ENCODE measurements at regions not wholly inside any gene's neighbourhood (a gene's known extent, or its start where the extent isn't known, plus 50 kb on each side); places are given as distances from the start of the nearest gene placed in this dataset.

DNA sequence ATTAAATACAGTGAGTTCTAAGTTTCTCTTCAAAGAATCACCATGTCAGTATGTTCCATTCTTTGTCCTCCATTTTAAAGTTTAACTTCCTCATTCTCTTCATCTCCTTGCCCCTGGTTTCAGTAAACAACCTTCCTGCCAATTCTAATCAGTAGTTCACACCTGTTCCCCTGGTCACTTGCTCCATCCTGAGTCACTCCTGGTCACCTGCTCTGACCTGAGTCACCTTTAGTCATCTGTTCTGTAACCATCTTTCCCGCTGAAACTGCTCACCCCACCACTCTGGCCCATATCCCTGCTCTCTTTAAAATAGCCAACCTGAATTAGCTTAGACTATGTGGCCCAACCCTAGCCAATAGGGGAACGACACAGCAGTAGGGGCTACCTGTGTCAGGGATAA is 1447.4 kb upstream of the TMEM132C start:
- Mint-ChIP-seq H3K9me3 (peaks cover 32% of the 10 kb centered on the region), H3K27me3 (no peaks in the 10 kb centered on the region), H3K27ac (no peak overlapping the region), H3K4me1 (no peaks in the 10 kb centered on the region), H3K36me3 (ENCODE audit: low read depth) (no peaks in the 10 kb centered on the region), H3K4me3 (no peak overlapping the region)
- no peak for ATAC-seq
- DNase-seq = no peak

DNA sequence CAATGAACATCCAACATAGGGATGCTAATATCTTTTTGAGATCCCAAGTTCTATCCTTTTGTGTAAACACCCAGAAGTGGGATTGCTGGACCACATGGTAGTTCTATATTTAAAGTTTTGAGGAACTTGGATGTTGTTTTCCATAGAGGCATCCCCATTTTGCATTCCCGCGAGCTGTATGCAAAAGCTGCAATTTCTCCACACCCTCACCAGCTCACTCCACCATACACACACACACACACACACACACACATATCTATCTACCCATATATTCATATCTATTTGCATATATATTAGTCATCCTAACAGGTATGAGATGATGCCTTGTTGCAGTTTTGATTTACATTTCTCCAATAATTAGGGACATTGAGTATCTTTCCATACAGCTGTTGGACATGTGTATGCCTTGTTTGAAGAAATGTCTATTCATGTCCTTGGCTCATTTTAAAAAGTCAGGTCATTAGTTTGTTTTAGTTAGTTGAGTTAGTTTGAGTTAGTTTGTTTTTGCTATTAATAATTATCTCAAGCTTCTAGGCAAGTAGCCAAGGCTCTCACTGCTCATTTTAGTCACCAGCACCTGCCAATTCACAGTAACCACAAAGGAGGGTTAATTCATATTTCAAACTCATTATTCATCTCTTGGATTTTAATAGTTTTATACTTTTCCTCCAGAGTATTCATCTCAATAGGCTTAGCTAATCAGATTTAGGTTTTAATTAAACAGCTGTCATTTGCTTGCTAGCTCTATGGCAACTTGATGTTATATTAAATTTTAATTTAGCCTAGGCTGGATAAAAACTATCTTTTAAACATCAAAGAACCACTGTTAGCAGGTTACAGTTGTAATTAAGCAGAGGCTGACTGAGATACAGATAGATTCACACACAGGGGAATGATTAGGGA is 1435.9 kb upstream of the TMEM132C start:
- peaks cover 18% of the 10 kb centered on the region for H3K9me3 Mint-ChIP-seq
- peaks cover 15% of the 10 kb centered on the region for H3K27me3 Mint-ChIP-seq
- H3K27ac Mint-ChIP-seq = no peak overlapping the region
- ATAC-seq (no peak), DNase-seq (no peak)
- no peaks in the 10 kb centered on the region for H3K36me3 Mint-ChIP-seq (ENCODE audit: low read depth)
- H3K4me3 Mint-ChIP-seq = no peak overlapping the region
- H3K4me1 Mint-ChIP-seq = no peaks in the 10 kb centered on the region

DNA sequence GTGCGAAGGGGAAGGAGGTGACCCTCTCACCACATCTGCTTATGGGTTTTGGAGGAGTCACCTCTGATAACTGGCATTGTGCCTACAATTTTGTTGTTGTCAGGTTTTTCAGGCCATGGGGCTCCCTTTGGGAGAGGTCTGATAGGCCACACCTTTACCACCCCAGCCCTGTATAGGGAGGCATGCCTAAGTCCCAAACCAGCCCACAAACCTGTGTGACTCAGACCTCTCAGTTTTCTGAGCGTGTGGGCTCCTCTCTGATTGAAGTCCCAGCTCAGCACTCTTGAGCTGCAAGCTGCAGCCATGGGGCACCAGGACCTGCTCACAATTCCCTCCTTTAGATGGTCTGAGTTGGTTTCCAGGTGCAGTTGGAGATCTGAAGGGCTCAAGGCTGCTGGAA is 1429.3 kb upstream of the TMEM132C start:
- DNase-seq (no peak), ATAC-seq (no peak)
- Mint-ChIP-seq H3K27ac (no peak overlapping the region), H3K27me3 (peaks cover 11% of the 10 kb centered on the region), H3K9me3 (peaks cover 22% of the 10 kb centered on the region), H3K36me3 (ENCODE audit: low read depth) (no peaks in the 10 kb centered on the region), H3K4me3 (no peak overlapping the region), H3K4me1 (no peaks in the 10 kb centered on the region)

DNA sequence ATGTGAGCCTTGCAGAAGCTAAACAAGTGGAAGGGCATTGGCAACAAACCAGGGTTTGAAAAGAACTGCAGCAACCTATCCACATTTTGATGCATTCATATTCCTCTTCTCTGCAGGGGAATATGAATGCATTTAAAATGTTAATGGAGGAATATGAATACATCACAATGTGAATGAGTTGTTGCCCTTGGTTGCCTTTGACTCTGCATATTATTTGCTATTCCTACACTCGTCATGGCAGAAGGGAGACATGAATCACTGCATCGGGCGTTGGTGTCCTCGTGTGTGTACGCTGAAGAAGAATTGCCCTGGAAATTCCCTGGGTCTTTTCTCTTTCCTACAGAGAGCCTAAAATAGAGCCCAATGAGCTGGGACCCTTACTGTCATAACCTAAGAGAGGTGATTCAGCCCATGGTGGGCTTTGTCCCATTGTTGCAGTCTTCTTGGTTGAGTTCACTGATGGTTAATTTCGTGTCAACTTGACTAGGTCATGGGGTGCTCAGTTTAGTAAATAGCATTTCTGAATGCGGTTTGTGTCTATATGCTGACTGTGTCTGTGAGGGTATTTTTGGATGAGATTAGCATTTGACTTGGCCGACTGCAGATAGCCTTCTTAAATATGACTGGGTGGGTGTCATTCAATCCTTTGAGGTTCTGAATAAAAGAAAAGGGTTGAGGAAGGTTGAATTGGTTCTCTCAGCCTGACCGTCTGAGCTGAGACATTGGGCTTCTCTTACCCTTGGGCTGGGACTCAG is 1422.9 kb upstream of the TMEM132C start:
- no peak overlapping the region for H3K4me3 Mint-ChIP-seq
- no peaks in the 10 kb centered on the region for H3K36me3 Mint-ChIP-seq (ENCODE audit: low read depth)
- no peaks in the 10 kb centered on the region for H3K4me1 Mint-ChIP-seq
- H3K27ac Mint-ChIP-seq = no peak overlapping the region
- no peaks in the 10 kb centered on the region for H3K9me3 Mint-ChIP-seq
- ATAC-seq (no peak), DNase-seq (no peak)
- H3K27me3 Mint-ChIP-seq = no peaks in the 10 kb centered on the region

DNA sequence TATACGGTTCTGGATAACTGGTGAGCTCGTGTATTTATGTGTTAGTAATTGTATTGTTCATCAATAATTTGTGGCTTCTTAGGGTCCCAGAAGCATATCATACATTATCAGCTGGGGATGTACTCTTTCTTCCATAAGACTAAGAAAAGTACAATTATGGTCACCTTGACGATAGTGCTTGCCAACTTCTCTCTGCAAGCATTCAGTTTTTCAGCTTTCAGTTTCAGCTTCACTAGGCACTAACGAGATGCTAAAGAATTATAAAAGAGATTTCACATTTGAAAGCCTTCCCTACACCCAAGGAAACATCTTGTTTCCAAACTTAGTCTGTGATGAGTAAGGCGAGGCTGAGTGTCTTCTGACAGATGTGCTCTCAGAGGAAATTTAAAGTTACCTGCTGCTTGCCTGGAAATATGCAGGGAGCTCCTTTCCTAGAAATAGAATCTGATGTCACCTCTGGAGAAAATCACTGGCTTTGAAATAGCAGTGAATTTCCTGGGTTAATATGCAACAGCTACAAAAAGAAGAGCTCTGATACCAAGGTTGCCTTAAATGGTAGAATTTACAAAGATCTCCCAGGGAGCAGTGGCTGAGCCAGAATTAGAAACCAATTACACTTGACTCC is 1419.9 kb upstream of the TMEM132C start:
- Mint-ChIP-seq H3K27me3 (no peaks in the 10 kb centered on the region), H3K27ac (no peak overlapping the region), H3K4me1 (no peaks in the 10 kb centered on the region), H3K4me3 (no peak overlapping the region), H3K9me3 (no peaks in the 10 kb centered on the region), H3K36me3 (ENCODE audit: low read depth) (no peaks in the 10 kb centered on the region)
- DNase-seq = no peak
- ATAC-seq = no peak

DNA sequence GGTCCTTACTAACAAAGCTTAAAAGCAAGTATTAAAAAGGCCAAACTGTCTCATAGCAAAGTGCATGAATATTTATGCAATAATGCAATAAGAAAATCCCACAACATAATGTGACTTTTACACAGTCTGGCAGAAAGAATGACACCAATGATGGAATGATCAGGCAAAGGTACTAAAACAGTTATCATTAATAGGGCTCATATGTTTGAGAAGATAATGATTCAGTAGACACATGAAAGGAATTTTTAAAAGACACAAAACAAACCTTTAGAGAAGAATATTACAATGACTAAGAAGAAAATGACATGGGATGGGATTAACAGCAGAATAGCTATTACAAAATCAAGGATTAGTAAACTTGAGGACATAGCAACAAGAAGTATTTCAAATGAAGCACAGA is 1411.2 kb upstream of the TMEM132C start:
- Mint-ChIP-seq H3K9me3 (peaks cover 4% of the 10 kb centered on the region), H3K27me3 (peaks cover 2% of the 10 kb centered on the region)

DNA sequence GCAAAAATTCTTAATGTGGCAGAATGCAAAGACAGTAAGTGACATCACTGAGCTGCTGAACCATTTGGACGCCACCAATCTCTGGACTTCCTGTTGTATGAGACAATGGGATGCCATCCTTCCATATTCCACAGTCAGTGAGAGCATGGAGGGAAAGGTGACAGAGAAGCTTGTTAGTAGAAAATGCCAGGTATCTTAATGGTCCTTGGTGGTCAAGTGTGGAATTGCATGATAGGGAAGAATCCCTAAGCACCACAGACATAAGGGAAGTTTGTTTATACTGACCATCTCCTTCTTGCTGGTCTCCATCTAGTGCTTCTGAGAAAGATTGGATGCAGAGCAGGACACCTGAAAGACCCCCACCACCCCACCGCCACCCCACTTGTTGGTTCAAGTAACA is 1410.0 kb upstream of the TMEM132C start:
- Mint-ChIP-seq H3K4me1 (no peaks in the 10 kb centered on the region), H3K27me3 (peaks cover 2% of the 10 kb centered on the region), H3K4me3 (no peak overlapping the region), H3K27ac (no peak overlapping the region), H3K9me3 (peaks cover 4% of the 10 kb centered on the region), H3K36me3 (ENCODE audit: low read depth) (no peaks in the 10 kb centered on the region)
- ATAC-seq (no peak), DNase-seq (no peak)

More for the DNA sequence above, 1411.2 kb upstream of the TMEM132C start:
- H3K27ac Mint-ChIP-seq = no peak overlapping the region
- no peaks in the 10 kb centered on the region for H3K4me1 Mint-ChIP-seq
- no peaks in the 10 kb centered on the region for H3K36me3 Mint-ChIP-seq (ENCODE audit: low read depth)
- ATAC-seq (no peak), DNase-seq (no peak)
- no peak overlapping the region for H3K4me3 Mint-ChIP-seq

DNA sequence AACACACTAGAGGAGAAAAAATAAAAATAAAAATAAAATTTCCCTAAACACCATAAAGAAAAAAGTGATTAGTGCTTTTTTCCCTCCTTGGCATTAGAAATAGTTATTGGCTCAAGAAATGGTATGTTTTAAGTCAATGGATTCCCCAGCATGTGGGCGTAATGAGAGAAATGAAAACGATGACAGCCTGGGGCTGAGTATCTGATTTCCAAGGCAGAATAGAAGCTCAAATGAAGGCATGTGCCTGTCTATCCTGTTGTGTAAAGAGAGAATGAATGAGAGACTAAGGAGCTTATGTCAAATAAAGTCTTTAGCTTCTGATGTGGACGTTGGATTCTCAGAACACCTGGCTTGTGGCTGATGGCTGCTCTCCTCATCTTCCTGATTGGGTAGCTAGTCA is 1408.4 kb upstream of the TMEM132C start:
- Mint-ChIP-seq H3K36me3 (ENCODE audit: low read depth) (no peaks in the 10 kb centered on the region), H3K27ac (no peak overlapping the region), H3K4me3 (no peak overlapping the region), H3K27me3 (peaks cover 2% of the 10 kb centered on the region), H3K4me1 (no peaks in the 10 kb centered on the region), H3K9me3 (peaks cover 4% of the 10 kb centered on the region)
- DNase-seq = no peak
- no peak for ATAC-seq

DNA sequence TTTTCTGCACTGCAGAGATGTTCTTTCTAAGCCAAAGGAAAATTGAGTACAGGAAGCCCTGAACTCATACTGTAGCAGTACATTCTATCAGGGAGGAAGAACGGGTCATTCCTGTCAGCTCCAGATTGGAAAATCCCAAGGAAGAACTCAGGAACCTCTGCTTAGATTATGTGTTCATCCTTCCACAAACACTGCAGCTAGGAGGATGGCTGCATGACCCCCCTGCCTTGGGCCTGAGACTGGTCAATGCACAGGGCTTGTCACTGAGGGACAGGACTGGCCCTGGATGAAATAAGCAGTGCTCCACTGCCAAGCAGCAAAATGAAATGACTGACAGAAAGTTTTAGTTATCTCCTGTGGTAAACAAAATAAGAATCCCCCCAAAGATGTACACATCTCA is 1406.8 kb upstream of the TMEM132C start:
- no peak for ATAC-seq
- no peak for DNase-seq
- H3K9me3 Mint-ChIP-seq = peaks cover 4% of the 10 kb centered on the region
- no peak overlapping the region for H3K4me3 Mint-ChIP-seq
- H3K36me3 Mint-ChIP-seq (ENCODE audit: low read depth) = no peaks in the 10 kb centered on the region
- no peaks in the 10 kb centered on the region for H3K4me1 Mint-ChIP-seq
- no peak overlapping the region for H3K27ac Mint-ChIP-seq
- peaks cover 2% of the 10 kb centered on the region for H3K27me3 Mint-ChIP-seq

DNA sequence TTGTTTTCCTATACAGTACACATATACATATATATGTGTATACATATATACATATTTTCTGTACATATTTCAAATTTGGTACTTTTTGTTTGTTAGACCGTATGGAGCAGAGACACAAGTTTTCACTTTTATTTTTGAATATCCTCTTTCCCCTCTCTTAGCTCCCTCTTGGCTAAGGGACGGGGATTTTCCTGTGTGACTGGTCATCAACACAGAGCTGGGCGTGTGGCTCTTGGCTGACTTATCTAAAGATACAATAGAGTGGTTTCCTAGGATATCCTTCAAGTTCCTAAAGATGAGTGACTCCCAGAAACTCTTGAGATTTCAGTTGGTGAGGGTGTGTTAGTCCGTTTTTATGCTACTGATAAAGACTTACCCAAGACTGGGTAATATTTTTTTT is 1404.5 kb upstream of the TMEM132C start:
- Mint-ChIP-seq H3K4me3 (no peak overlapping the region), H3K9me3 (peaks cover 9% of the 10 kb centered on the region), H3K27me3 (peaks cover 2% of the 10 kb centered on the region), H3K36me3 (ENCODE audit: low read depth) (no peaks in the 10 kb centered on the region), H3K27ac (no peak overlapping the region), H3K4me1 (no peaks in the 10 kb centered on the region)
- DNase-seq (no peak), ATAC-seq (no peak)

DNA sequence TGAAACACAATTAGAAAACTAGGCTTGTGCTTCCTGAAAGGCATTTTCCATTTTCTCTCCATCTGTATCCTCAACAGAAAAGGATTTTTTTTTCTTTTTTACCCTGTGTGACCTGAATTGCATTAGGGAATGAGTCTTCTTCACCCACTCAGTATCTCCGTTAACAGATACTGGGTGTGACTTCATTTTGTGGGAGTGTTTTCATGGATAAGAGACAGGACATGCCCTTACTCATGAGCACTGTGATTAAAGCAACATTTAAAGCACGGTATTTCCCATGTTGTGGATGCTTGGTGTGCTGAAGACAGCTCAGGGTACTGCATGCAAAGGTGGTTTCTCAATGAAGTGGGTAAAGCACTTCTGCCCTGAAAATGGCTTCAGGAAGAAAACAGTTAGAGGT is 1397.3 kb upstream of the TMEM132C start:
- Mint-ChIP-seq H3K36me3 (ENCODE audit: low read depth) (no peaks in the 10 kb centered on the region), H3K4me3 (no peak overlapping the region), H3K9me3 (peaks cover 5% of the 10 kb centered on the region), H3K27me3 (peaks cover 2% of the 10 kb centered on the region), H3K27ac (no peak overlapping the region), H3K4me1 (no peaks in the 10 kb centered on the region)
- ATAC-seq = no peak
- no peak for DNase-seq

DNA sequence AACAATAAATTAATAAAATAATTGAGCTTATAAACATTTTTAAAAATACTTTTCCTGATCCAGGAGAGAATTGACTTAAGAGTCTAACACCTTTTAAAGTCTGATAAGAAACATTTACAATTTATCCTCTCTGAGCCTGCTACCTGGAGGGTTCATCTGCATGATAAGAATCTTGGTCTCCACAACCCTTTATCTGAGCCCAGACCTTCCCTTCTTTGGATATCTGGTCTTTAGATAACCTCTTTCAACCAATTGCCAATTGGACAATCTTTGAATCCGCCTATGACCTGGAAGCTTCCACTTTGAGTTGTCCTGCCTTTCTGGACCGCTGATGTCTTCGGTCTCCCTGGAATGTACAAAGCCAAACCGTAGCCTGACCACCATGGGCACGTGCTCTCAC is 1393.3 kb upstream of the TMEM132C start:
- ATAC-seq = no peak
- no peak overlapping the region for H3K27ac Mint-ChIP-seq
- H3K36me3 Mint-ChIP-seq (ENCODE audit: low read depth) = no peaks in the 10 kb centered on the region

DNA sequence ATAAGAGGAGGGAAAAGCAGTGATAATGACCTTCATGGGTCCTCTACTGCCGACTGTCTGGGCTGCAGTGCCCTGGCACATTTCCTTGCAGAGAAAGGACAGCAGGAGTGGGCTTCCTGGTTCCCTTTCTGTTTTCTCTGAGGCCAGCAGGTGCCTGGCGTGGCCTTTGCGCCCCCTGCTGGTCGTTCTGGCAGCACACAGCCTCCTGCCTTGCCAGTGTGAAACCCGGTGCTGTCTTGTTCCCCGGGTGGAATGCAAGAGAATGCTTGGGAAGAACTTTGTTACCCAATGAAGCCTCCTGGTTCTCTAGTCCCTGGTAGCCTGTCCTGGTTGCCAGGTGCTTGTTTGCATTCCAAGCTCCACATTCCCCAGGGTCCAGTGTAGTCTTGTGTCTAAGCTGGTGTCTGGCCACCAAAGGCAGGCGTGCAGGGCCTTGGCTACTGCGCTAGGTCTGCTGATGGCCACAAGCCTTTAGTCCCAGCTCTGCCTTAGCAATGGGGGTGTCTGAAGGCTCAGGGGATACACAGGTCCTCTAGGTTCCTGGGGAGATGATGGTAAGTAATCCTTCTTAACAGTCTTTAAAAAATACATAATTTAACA is 1392.4 kb upstream of the TMEM132C start:
- ATAC-seq (peak; percentile 57), DNase-seq (peak; percentile 66)
- H3K27ac Mint-ChIP-seq = no peak overlapping the region
- H3K9me3 Mint-ChIP-seq = no peaks in the 10 kb centered on the region
- H3K4me1 Mint-ChIP-seq = no peaks in the 10 kb centered on the region
- peaks cover 2% of the 10 kb centered on the region for H3K27me3 Mint-ChIP-seq
- H3K4me3 Mint-ChIP-seq = no peak overlapping the region
- no peaks in the 10 kb centered on the region for H3K36me3 Mint-ChIP-seq (ENCODE audit: low read depth)

More for the DNA sequence above, 1393.3 kb upstream of the TMEM132C start:
- DNase-seq = no peak
- Mint-ChIP-seq H3K4me3 (no peak overlapping the region), H3K9me3 (no peaks in the 10 kb centered on the region), H3K27me3 (peaks cover 2% of the 10 kb centered on the region), H3K4me1 (no peaks in the 10 kb centered on the region)

DNA sequence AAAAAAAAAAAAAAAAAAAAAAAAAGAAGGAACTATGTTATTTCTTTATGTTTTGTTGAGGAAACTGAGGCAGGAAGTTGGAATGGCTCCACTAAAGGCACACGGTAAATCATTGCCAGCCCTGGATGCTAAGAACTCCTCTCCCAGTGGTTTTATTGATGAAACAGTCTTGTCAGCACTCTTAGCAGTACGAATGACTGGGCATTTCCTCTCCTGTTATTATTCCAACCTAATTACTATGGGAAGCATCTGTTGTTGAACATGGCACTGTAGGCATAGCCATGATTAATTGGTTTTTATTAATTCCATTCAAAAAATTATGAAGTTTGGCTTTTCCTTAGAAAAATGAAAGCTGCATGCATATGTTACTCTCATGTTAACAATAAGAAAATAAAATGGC is 1387.1 kb upstream of the TMEM132C start:
- H3K36me3 Mint-ChIP-seq (ENCODE audit: low read depth) = no peaks in the 10 kb centered on the region
- H3K4me3 Mint-ChIP-seq = no peak overlapping the region
- no peaks in the 10 kb centered on the region for H3K9me3 Mint-ChIP-seq
- DNase-seq (no peak), ATAC-seq (no peak)
- H3K4me1 Mint-ChIP-seq = no peaks in the 10 kb centered on the region
- H3K27ac Mint-ChIP-seq = no peak overlapping the region
- H3K27me3 Mint-ChIP-seq = no peaks in the 10 kb centered on the region
